CD14-positive monocyte (primary cell): ENCODE measurements at regions not wholly inside any gene's neighbourhood (a gene's known extent, or its start where the extent isn't known, plus 50 kb on each side); places are given as distances from the start of the nearest gene placed in this dataset.

ENCODE experiments used
- DNase-seq, 3 donors: peaks; one replicate each; pipeline ENCODE4 v3.0.0-alpha.2; 2011 to 2022
- H2AFZ ChIP-seq: 2 replicates; pipeline ENCODE4 v1.6.0; 2012; ENCODE audit warnings: mild to moderate bottlenecking, low read depth, low read length, inconsistent platforms; ENCODE audit not compliant: insufficient read depth, poor library complexity, severe bottlenecking
- H3K27ac ChIP-seq, 2 donors: 1 replicate in 1 of 2; 2 replicates in 1 of 2; pipeline ENCODE4 v1.5.1; 2012 to 2013; ENCODE audit warnings: low read length in 2 of 2, control low read depth in 1 of 2, inconsistent platforms in 1 of 2, low read depth in 1 of 2, mild to moderate bottlenecking in 1 of 2
- H3K27me3 ChIP-seq, 2 donors: one replicate each; pipeline versions ENCODE4 v1.6.0 to v1.6.1; 2011 to 2013; ENCODE audit warnings: low read length in 2 of 2; ENCODE audit not compliant: control insufficient read depth in 2 of 2, insufficient read depth in 2 of 2
- H3K36me3 ChIP-seq, 2 donors: replicated peaks in 1 of 2; 1 replicate in 1 of 2; 2 replicates in 1 of 2; pipeline versions ENCODE4 v1.5.1 to v1.6.1; 2012 to 2013; ENCODE audit warnings: low read length in 2 of 2, control low read depth in 1 of 2, inconsistent platforms in 1 of 2, mild to moderate bottlenecking in 1 of 2; ENCODE audit not compliant: insufficient read depth in 2 of 2, control insufficient read depth in 1 of 2
- H3K4me1 ChIP-seq, 2 donors: 1 replicate in 1 of 2; 2 replicates in 1 of 2; pipeline versions ENCODE4 v1.5.1 to v1.6.1; 2012 to 2013; ENCODE audit warnings: low read length in 2 of 2, control low read depth in 1 of 2, inconsistent platforms in 1 of 2, mild to moderate bottlenecking in 1 of 2, moderate library complexity in 1 of 2; ENCODE audit not compliant: insufficient read depth in 2 of 2, control insufficient read depth in 1 of 2
- H3K4me2 ChIP-seq: replicated peaks from 2 replicates; pipeline ENCODE3; 2012; ENCODE audit warnings: low read length, moderate library complexity, mild to moderate bottlenecking; ENCODE audit not compliant: poor library complexity, severe bottlenecking; ENCODE audit errors: extremely low read depth
- H3K4me3 ChIP-seq, 3 experiments: fragments of 200-600 bp in 1 of 3; sonication (generic) in 1 of 3; replicated peaks in 1 of 3; 1 replicate in 2 of 3; 2 replicates in 1 of 3; pipeline ENCODE4 v1.5.1; 2011 to 2013; ENCODE audit warnings: low read length in 3 of 3, mild to moderate bottlenecking in 3 of 3, control low read depth in 2 of 3, low read depth in 2 of 3, inconsistent platforms in 1 of 3, moderate library complexity in 1 of 3
- H3K79me2 ChIP-seq: 2 replicates; pipeline ENCODE4 v1.6.0; 2012; ENCODE audit warnings: mild to moderate bottlenecking, control low read depth, inconsistent platforms, low read length, moderate library complexity; ENCODE audit not compliant: insufficient read depth
- H3K9ac ChIP-seq: 2 replicates; pipeline ENCODE4 v1.6.0; 2017; ENCODE audit warnings: low read length, mild to moderate bottlenecking; ENCODE audit not compliant: insufficient read depth, poor library complexity, severe bottlenecking
- H3K9me3 ChIP-seq, 2 donors: replicated peaks in 1 of 2; 1 replicate in 1 of 2; 2 replicates in 1 of 2; pipeline versions ENCODE4 v1.5.1 to v1.6.1; 2012 to 2013; ENCODE audit warnings: low read length in 2 of 2, control low read depth in 1 of 2; ENCODE audit not compliant: control insufficient read depth in 1 of 2, insufficient read depth in 1 of 2
- H4K20me1 ChIP-seq: 2 replicates; pipeline ENCODE4 v1.6.0; 2012; ENCODE audit warnings: mild to moderate bottlenecking, low read length, control low read depth, moderate library complexity; ENCODE audit not compliant: insufficient read depth
- H3K27ac Mint-ChIP-seq, 7 donors: one replicate each; pipeline ENCODE4 v1.8.0; 2020; ENCODE audit warnings: mild to moderate bottlenecking in 7 of 7, mixed read lengths in 7 of 7, moderate library complexity in 6 of 7, inconsistent platforms in 2 of 7
- H3K27me3 Mint-ChIP-seq, 3 donors: one replicate each; pipeline ENCODE4 v1.8.0; 2021 to 2022; ENCODE audit warnings: low read depth in 3 of 3, mild to moderate bottlenecking in 3 of 3, mixed read lengths in 3 of 3, moderate library complexity in 3 of 3, inconsistent platforms in 1 of 3
- H3K36me3 Mint-ChIP-seq, 2 donors: one replicate each; pipeline ENCODE4 v1.8.0; 2020; ENCODE audit warnings: mixed read lengths in 2 of 2, inconsistent platforms in 1 of 2, mild to moderate bottlenecking in 1 of 2
- H3K4me1 Mint-ChIP-seq: one replicate; pipeline ENCODE4 v1.8.0; 2020; ENCODE audit warnings: mild to moderate bottlenecking, mixed read lengths
- H3K4me3 Mint-ChIP-seq, 2 donors: one replicate each; pipeline ENCODE4 v1.8.0; 2020; ENCODE audit warnings: mild to moderate bottlenecking in 2 of 2, mixed read lengths in 2 of 2, moderate library complexity in 1 of 2
- H3K9me3 Mint-ChIP-seq, 7 donors: one replicate each; pipeline ENCODE4 v1.8.0; 2020 to 2022; ENCODE audit warnings: mixed read lengths in 7 of 7, mild to moderate bottlenecking in 6 of 7, moderate library complexity in 6 of 7, inconsistent platforms in 2 of 7
- WGBS: methylation state at CpG from one replicate; pipeline ENCODE4 v1.1.5; 2013; ENCODE audit warnings: missing lambda C conversion rate; ENCODE audit not compliant: insufficient coverage; 5-methylcytosine and 5-hydroxymethylcytosine counted together
- intact Hi-C, 2 donors: fragments of 100-400 bp; cut with micrococcal nuclease; formaldehyde crosslinking; loops; one replicate each; pipeline versions ENCODE4 v1.15.0 to v1.15.1; 2023
- TF ChIP-seq, protein P1 (sequence below): fragments of 200-600 bp; IDR thresholded peaks from one replicate; pipeline ENCODE4 v1.8.0; 2022; ENCODE audit warnings: antibody characterized with exemption, mild to moderate bottlenecking

DNA sequence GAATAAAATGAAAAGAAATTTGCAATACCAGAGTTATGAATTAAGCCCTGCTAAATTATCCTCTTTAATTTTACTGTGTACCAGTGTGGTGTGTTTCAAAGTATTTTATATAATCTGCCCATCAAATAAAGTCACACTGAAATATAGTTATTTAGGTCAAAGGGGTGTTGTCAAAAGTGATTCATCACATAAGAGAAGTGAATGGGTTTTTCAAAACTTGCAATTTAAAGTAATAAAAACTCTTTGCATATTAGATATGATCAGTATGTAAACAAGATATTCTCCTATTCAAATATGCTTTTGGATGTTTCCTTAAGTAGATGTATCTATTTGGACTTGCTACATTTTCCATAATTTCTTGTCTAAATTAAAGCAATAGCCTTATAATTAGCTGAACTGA, 1183.0 kb upstream of the CDH18 start:
- Mint-ChIP-seq H3K9me3 (peaks cover 0 to 9% (median 2%) of the 10 kb centered on the region in 7 donors), H3K4me1 (no peaks in the 10 kb centered on the region)

GRCh38 chr5:21168557-21168956, 1180.6 kb upstream of the CDH18 start:
- no peak overlapping the region for H3K27ac ChIP-seq
- Mint-ChIP-seq H3K36me3 (no peaks in the 10 kb centered on the region), H3K4me3 (no peak overlapping the region), H3K4me1 (no peaks in the 10 kb centered on the region), H3K27ac (no peak overlapping the region), H3K9me3 (peaks cover 0 to 10% (median 3%) of the 10 kb centered on the region in 7 donors), H3K27me3 (no peaks in the 10 kb centered on the region)
- H3K79me2 ChIP-seq: no peaks in the 10 kb centered on the region
- H4K20me1 ChIP-seq: no peaks in the 10 kb centered on the region
- no peak overlapping the region for H3K9ac ChIP-seq
- no peak for DNase-seq
- no peaks in the 10 kb centered on the region for H3K27me3 ChIP-seq
- H2AFZ ChIP-seq: no peak overlapping the region
- H3K4me3 ChIP-seq: no peak overlapping the region
- H3K4me2 ChIP-seq: no peak overlapping the region
- H3K36me3 ChIP-seq: no peaks in the 10 kb centered on the region
- peaks cover 0 to 2% of the 10 kb centered on the region in 2 donors for H3K9me3 ChIP-seq
- no peaks in the 10 kb centered on the region for H3K4me1 ChIP-seq
- TF ChIP-seq, protein P1, sequence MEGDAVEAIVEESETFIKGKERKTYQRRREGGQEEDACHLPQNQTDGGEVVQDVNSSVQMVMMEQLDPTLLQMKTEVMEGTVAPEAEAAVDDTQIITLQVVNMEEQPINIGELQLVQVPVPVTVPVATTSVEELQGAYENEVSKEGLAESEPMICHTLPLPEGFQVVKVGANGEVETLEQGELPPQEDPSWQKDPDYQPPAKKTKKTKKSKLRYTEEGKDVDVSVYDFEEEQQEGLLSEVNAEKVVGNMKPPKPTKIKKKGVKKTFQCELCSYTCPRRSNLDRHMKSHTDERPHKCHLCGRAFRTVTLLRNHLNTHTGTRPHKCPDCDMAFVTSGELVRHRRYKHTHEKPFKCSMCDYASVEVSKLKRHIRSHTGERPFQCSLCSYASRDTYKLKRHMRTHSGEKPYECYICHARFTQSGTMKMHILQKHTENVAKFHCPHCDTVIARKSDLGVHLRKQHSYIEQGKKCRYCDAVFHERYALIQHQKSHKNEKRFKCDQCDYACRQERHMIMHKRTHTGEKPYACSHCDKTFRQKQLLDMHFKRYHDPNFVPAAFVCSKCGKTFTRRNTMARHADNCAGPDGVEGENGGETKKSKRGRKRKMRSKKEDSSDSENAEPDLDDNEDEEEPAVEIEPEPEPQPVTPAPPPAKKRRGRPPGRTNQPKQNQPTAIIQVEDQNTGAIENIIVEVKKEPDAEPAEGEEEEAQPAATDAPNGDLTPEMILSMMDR: no peak
- WGBS: no CpG with 5 or more reads among the region's 2 CpGs
- intact Hi-C loops: no loop called here

More for the DNA sequence above, 1183.0 kb upstream of the CDH18 start:
- Histone ChIP-seq H3K9me3 (no peaks in the 10 kb centered on the region), H3K4me1 (no peaks in the 10 kb centered on the region), H3K79me2 (no peaks in the 10 kb centered on the region), H3K27ac (no peak overlapping the region), H3K36me3 (no peaks in the 10 kb centered on the region), H3K27me3 (no peaks in the 10 kb centered on the region), H4K20me1 (no peaks in the 10 kb centered on the region), H2AFZ (no peak overlapping the region), H3K4me3 (no peak overlapping the region), H3K4me2 (no peak overlapping the region), H3K9ac (no peak overlapping the region)
- H3K27ac Mint-ChIP-seq: no peak overlapping the region
- no peaks in the 10 kb centered on the region for H3K27me3 Mint-ChIP-seq
- no peaks in the 10 kb centered on the region for H3K36me3 Mint-ChIP-seq
- intact Hi-C loops: no loop called here
- no peak for DNase-seq
- TF ChIP-seq, protein P1: no peak
- no peak overlapping the region for H3K4me3 Mint-ChIP-seq
